Umbilical cord (tissue), 1 donor: ENCODE measurements at regions not wholly inside any gene's neighbourhood (a gene's known extent, or its start where the extent isn't known, plus 50 kb on each side); places are given as distances from the start of the nearest gene placed in this dataset.

Experiments used
- DNase-seq: peaks from one replicate; pipeline ENCODE4 v3.0.0-alpha.2; 2015; ENCODE audit warnings: low spot score

DNA sequence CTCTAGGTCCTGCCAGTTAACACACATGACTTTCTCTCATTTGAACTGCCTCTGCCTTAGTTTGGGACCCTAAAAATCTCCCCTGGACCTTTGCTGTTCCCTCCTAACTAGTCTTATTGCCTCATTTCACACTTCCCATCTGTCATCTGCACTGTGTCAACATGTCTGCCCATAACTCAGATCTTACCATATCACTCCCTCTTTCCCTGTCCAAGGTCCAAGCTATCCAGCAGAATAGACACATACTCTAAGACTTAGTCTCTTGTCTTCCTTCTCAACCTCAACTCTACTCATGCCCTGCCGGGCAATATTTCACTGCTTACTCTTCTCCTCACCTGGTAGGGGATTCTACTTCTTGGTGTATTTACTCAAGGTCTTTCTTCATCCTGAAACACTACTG is 79.5 kb upstream of the DAB1 start:
- DNase-seq: no peak

DNA sequence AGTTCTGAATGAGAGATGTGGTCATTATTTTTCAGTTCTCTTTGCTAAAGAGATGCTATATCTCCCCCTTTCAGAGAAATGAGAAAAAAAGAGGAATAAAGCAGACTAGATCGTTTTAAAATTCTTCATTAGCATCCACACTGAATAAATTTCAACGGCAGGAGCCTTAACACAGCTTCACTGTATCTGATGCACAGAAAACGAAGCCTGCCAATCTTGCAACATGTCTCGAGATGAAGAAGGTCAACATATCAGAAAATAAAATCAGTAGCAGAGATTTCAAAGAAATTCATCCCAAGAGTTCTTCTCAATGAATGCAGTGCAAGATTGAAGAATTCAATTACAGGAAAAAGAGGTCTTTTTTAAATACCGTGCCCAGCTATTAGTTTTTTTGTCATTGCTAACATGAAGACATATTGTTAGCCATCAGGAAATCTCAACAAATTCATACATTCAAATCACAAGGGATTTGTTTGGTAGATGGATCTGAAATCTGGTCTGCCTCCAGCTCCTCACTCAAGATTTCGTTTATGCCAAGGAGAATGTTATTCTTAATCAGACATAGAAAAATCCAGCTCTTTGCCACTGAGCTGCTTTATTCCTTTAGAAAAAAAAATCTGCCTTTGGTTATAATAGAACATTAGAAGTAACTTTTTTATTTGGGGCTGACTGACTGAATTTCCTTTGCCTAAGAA is 76.4 kb upstream of the DAB1 start:
- no peak for DNase-seq

DNA sequence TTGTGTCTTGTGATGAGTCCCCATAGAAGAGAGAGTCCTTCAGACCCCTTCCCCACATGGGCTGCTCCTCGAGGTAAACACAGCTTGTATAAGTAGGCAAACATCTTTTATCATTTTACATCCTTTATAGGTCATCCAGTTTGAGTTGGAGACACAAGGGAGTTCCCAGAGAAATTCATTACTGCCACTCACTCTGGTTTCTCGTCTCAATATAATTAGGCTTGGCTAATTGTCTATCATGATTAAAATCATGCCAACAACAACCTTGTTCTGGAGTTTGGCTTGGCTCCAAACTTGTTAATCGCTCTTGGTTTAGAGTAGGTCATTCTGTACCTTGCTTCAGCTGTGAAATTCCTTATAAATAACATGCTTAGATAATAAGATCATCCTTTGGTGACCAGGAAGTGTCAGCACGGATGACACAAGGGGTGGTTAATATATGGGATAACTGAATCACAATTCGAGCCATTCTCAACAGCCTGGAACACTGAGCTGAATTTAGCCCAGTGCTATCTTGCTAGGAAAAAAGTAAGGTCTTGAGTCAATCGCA is 70.7 kb upstream of the DAB1 start:
- DNase-seq: no peak

DNA sequence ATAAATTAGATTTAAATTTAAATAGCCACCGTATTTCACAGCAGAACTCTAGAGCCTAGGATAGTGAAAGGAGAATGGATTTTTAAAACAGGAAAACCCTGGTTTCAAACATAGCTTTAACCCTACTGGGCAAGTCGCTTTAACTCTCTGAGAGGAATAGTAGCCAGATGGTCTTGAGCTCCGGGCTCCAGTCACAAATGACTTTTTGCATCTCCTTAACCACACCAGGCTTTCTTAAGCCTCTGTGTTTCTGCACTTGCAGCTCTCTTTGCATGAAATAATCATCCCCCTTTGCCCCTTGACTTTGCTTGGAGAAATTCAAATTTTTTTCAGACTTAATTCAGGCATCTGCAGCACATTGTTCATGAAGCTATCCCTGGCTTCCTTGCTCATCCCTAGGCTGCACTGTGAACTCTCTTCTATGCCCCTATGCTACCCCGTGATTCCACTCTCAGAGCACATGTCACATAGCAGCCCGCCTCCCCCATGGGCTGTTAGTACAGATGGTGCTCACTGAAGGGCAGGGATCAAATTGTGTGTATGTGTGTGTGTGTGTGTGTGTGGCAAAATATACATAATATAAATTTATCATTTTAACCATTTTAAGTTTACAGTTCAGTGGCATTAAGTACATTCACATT is 68.8 kb upstream of the DAB1 start:
- DNase-seq: peak; percentile 1

GRCh38 chr1:57489358-57490036 is 65.6 kb upstream of the DAB1 start:
- peak; percentile 24 for DNase-seq

GRCh38 chr1:57485643-57486042 is 61.8 kb upstream of the DAB1 start:
- DNase-seq: no peak

DNA sequence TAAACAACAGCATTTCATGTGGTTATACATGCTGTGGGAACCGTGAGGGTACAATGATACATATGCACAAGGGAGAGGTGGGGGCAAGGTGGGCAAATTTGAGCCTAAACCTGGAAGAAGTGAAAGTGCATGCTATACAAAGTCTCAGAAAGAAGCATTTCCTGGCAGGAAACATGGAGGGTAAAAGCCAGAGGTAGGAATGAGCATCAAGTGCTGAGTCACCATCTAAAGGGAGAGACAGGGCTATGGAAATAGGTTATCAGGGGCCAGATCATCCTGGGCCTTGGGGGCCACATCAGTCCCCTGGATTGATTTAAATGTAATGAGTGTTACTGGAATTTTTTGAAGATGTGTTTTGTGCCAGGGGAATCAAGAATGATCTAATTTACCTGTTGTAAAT is 60.1 kb upstream of the DAB1 start:
- no peak for DNase-seq

- no peak for DNase-seq
Observed at GRCh38 chr1:57479471-57479870, 55.6 kb upstream of the DAB1 start.

GRCh38 chr1:57475366-57475765 is 51.5 kb upstream of the DAB1 start:
- no peak for DNase-seq

- DNase-seq: no peak
Observed at GRCh38 chr1:57474137-57474750, 50.4 kb upstream of the DAB1 start.
